ENCODE measurements at regions not wholly inside any gene's neighbourhood (a gene's known extent, or its start where the extent isn't known, plus 50 kb on each side); places are given as distances from the start of the nearest gene placed in this dataset.

DNA sequence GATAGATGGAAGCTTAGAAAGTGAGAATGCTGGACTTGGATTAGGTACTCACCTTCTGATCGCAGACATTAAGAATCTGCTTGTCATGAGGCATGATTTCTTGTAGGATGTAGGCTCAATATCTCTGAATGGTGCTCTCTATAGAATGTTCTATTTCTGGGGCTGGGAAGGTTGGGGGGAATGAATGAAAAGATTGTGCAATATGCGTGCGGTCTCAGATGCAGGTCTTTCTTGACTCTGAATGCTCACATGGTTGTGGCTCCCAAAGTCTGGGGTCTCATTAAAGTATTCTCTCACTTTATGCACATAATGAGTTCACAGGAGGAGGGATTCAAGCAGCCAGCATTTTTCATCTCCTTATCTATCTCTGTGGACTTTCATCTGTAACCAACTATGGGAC lies 482.0 kb upstream of the CD180 start:
- Histone ChIP-seq H3K36me3 (ENCODE audit: control insufficient read depth in 2 of 2, insufficient read depth in 1 of 2, low read length in 2 of 2) (no peaks in the 10 kb centered on the region), H3K9me3 (ENCODE audit: control insufficient read depth, insufficient read depth, low read depth, low read length) (no peaks in the 10 kb centered on the region), H3K4me1 (ENCODE audit: control insufficient read depth, insufficient read depth, low read length) (no peaks in the 10 kb centered on the region), H3K4me3 (ENCODE audit: low read depth, low read length) (no peak overlapping the region), H3K27ac (ENCODE audit: extremely low read depth, low read depth, low read length) (no peak overlapping the region)
- ChIA-PET CTCF (no interaction called here), POLR2A (no interaction called here)
- TF ChIP-seq, protein P1, sequence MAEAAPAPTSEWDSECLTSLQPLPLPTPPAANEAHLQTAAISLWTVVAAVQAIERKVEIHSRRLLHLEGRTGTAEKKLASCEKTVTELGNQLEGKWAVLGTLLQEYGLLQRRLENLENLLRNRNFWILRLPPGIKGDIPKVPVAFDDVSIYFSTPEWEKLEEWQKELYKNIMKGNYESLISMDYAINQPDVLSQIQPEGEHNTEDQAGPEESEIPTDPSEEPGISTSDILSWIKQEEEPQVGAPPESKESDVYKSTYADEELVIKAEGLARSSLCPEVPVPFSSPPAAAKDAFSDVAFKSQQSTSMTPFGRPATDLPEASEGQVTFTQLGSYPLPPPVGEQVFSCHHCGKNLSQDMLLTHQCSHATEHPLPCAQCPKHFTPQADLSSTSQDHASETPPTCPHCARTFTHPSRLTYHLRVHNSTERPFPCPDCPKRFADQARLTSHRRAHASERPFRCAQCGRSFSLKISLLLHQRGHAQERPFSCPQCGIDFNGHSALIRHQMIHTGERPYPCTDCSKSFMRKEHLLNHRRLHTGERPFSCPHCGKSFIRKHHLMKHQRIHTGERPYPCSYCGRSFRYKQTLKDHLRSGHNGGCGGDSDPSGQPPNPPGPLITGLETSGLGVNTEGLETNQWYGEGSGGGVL (tag by site-specific recombination; IDR thresholded peaks at IDR 0.05) = no peak
- TF ChIP-seq ZNF354C (tag by site-specific recombination; IDR thresholded peaks at IDR 0.05; ENCODE audit: borderline replicate concordance, low read depth) (no peak), ZNF341 (tag by site-specific recombination; IDR thresholded peaks at IDR 0.05; ENCODE audit: low read depth) (no peak), KLF7 (tag by site-specific recombination; IDR thresholded peaks at IDR 0.05; ENCODE audit: borderline replicate concordance) (no peak), ZNF423 (tag by site-specific recombination; IDR thresholded peaks at IDR 0.05) (no peak), ELK4 (IDR thresholded peaks at IDR 0.05; ENCODE audit: borderline replicate concordance, low read depth, low read length) (no peak), ZNF391 (tag by site-specific recombination; IDR thresholded peaks at IDR 0.05; ENCODE audit: borderline replicate concordance, low read depth) (no peak), HOXC10 (CRISPR knock-in tag; IDR thresholded peaks at IDR 0.05) (no peak), SCRT2 (tag by site-specific recombination; IDR thresholded peaks at IDR 0.05) (no peak), ZBTB11 (tag by site-specific recombination; conservative IDR thresholded peaks at IDR 0.05; ENCODE audit: low read depth) (no peak)

- POLR2A ChIA-PET = no interaction called here
- Histone ChIP-seq H3K4me3 (ENCODE audit: low read depth, low read length) (no peak overlapping the region), H3K36me3 (ENCODE audit: control insufficient read depth in 2 of 2, insufficient read depth in 1 of 2, low read length in 2 of 2) (no peaks in the 10 kb centered on the region), H3K4me1 (ENCODE audit: control insufficient read depth, insufficient read depth, low read length) (no peaks in the 10 kb centered on the region), H3K9me3 (ENCODE audit: control insufficient read depth, insufficient read depth, low read depth, low read length) (no peaks in the 10 kb centered on the region), H3K27ac (ENCODE audit: extremely low read depth, low read depth, low read length) (no peak overlapping the region)
- TF ChIP-seq ZNF530 (tag by site-specific recombination; IDR thresholded peaks at IDR 0.05; ENCODE audit: low read depth) = no peak
- TF ChIP-seq ZNF292 (tag by site-specific recombination; IDR thresholded peaks at IDR 0.05; ENCODE audit: borderline replicate concordance, low read depth) = no peak
- TF ChIP-seq ZNF488 (tag by site-specific recombination; IDR thresholded peaks at IDR 0.05) = no peak
- TF ChIP-seq, protein P2, sequence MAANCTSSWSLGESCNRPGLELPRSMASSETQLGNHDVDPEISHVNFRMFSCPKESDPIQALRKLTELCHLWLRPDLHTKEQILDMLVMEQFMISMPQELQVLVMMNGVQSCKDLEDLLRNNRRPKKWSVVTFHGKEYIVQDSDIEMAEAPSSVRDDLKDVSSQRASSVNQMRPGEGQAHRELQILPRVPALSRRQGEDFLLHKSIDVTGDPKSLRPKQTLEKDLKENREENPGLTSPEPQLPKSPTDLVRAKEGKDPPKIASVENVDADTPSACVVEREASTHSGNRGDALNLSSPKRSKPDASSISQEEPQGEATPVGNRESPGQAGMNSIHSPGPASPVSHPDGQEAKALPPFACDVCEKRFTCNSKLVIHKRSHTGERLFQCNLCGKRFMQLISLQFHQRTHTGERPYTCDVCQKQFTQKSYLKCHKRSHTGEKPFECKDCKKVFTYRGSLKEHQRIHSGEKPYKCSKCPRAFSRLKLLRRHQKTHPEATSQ (tag by site-specific recombination; IDR thresholded peaks at IDR 0.05) = no peak
- TF ChIP-seq ZNF426 (tag by site-specific recombination; IDR thresholded peaks at IDR 0.05) = no peak
- TF ChIP-seq, protein P3, sequence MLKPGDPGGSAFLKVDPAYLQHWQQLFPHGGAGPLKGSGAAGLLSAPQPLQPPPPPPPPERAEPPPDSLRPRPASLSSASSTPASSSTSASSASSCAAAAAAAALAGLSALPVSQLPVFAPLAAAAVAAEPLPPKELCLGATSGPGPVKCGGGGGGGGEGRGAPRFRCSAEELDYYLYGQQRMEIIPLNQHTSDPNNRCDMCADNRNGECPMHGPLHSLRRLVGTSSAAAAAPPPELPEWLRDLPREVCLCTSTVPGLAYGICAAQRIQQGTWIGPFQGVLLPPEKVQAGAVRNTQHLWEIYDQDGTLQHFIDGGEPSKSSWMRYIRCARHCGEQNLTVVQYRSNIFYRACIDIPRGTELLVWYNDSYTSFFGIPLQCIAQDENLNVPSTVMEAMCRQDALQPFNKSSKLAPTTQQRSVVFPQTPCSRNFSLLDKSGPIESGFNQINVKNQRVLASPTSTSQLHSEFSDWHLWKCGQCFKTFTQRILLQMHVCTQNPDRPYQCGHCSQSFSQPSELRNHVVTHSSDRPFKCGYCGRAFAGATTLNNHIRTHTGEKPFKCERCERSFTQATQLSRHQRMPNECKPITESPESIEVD (tag by site-specific recombination; IDR thresholded peaks at IDR 0.05) = no peak
- TF ChIP-seq KLF10 (tag by site-specific recombination; IDR thresholded peaks at IDR 0.05) = no peak
- no peak for TF ChIP-seq ZNF48 (tag by site-specific recombination; IDR thresholded peaks at IDR 0.05)
- CTCF ChIA-PET = no interaction called here
Observed at GRCh38 chr5:67677422-67677970, 480.9 kb upstream of the CD180 start.

Measured in HEK293 (cell line).